SK-N-SH (cell line): ENCODE measurements at regions not wholly inside any gene's neighbourhood (a gene's known extent, or its start where the extent isn't known, plus 50 kb on each side); places are given as distances from the start of the nearest gene placed in this dataset.

Experiments used
- SMC3 ChIP-seq: IDR thresholded peaks from 2 replicates; pipeline ENCODE4 v1.6.1; 2012; ENCODE audit warnings: low read depth, low read length, improper control_type of control experiment
- TF ChIP-seq, protein P1 (sequence below): fragments of 200-600 bp; sonication (generic); IDR thresholded peaks from 2 replicates; pipeline ENCODE4 v1.6.1; 2017; ENCODE audit warnings: antibody characterized with exemption, mild to moderate bottlenecking, moderate library complexity
- TF ChIP-seq, protein P2 (sequence below): IDR thresholded peaks from 2 replicates; pipeline ENCODE4 v1.4.0; 2012; ENCODE audit warnings: low read depth, borderline replicate concordance
- TF ChIP-seq, protein P3 (sequence below): IDR thresholded peaks from 2 replicates; pipeline ENCODE4 v1.4.0; 2012; ENCODE audit warnings: low read depth, borderline replicate concordance

DNA sequence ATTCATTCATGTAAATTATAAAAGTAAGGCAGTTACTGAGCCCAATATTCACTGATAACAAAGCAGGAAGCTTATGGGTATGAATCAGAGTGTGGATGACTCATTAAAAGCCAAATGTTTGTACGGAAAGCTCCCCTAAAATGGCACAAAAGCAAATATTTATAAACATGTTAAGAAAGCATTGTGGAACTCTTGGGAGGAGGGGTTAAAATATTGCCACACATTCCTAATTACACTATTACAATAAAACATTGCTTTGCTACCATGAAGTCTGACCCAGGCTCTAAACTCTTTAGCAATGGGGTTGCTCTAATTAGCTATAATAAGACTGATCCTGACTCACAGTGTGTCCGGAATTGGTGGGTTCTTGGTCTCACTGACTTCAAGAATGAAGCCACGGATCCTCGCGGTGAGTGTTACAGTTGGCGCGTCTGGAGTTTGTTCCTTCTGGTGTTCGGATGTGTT, 110.9 kb downstream of the NAB1 start:
- TF ChIP-seq, protein P1, sequence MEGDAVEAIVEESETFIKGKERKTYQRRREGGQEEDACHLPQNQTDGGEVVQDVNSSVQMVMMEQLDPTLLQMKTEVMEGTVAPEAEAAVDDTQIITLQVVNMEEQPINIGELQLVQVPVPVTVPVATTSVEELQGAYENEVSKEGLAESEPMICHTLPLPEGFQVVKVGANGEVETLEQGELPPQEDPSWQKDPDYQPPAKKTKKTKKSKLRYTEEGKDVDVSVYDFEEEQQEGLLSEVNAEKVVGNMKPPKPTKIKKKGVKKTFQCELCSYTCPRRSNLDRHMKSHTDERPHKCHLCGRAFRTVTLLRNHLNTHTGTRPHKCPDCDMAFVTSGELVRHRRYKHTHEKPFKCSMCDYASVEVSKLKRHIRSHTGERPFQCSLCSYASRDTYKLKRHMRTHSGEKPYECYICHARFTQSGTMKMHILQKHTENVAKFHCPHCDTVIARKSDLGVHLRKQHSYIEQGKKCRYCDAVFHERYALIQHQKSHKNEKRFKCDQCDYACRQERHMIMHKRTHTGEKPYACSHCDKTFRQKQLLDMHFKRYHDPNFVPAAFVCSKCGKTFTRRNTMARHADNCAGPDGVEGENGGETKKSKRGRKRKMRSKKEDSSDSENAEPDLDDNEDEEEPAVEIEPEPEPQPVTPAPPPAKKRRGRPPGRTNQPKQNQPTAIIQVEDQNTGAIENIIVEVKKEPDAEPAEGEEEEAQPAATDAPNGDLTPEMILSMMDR: no peak
- TF ChIP-seq, protein P2, sequence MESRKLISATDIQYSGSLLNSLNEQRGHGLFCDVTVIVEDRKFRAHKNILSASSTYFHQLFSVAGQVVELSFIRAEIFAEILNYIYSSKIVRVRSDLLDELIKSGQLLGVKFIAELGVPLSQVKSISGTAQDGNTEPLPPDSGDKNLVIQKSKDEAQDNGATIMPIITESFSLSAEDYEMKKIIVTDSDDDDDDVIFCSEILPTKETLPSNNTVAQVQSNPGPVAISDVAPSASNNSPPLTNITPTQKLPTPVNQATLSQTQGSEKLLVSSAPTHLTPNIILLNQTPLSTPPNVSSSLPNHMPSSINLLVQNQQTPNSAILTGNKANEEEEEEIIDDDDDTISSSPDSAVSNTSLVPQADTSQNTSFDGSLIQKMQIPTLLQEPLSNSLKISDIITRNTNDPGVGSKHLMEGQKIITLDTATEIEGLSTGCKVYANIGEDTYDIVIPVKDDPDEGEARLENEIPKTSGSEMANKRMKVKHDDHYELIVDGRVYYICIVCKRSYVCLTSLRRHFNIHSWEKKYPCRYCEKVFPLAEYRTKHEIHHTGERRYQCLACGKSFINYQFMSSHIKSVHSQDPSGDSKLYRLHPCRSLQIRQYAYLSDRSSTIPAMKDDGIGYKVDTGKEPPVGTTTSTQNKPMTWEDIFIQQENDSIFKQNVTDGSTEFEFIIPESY: no peak
- TF ChIP-seq, protein P3, sequence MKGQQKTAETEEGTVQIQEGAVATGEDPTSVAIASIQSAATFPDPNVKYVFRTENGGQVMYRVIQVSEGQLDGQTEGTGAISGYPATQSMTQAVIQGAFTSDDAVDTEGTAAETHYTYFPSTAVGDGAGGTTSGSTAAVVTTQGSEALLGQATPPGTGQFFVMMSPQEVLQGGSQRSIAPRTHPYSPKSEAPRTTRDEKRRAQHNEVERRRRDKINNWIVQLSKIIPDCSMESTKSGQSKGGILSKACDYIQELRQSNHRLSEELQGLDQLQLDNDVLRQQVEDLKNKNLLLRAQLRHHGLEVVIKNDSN: no peak
- no peak for TF ChIP-seq SMC3
